Fibroblast of lung (primary cell): ENCODE measurements at regions not wholly inside any gene's neighbourhood (a gene's known extent, or its start where the extent isn't known, plus 50 kb on each side); places are given as distances from the start of the nearest gene placed in this dataset.

Experiments
- CTCF ChIP-seq, 2 donors: IDR thresholded peaks in 1 of 2; conservative IDR thresholded peaks in 1 of 2; 1 replicate in 1 of 2; 2 replicates in 1 of 2; pipeline ENCODE4 v1.5.1; 2011 to 2012; ENCODE audit warnings: low read length in 2 of 2, control low read depth in 1 of 2, inconsistent platforms in 1 of 2, low read depth in 1 of 2, mild to moderate bottlenecking in 1 of 2
- EZH2 ChIP-seq: IDR thresholded peaks from 2 replicates; pipeline ENCODE4 v1.5.1; 2012; ENCODE audit warnings: low read length, control low read depth, mild to moderate bottlenecking; ENCODE audit errors: missing control alignments

GRCh38 chr9:23215688-23216087, 610.4 kb downstream of the ELAVL2 start:
- no peak for TF ChIP-seq CTCF (conservative IDR thresholded peaks at IDR 0.05 in 1 of 2, IDR thresholded peaks at IDR 0.05 in 1 of 2; ENCODE audit: low read depth in 1 of 2, low read length in 2 of 2)
- no peak for TF ChIP-seq EZH2
